Lower leg skin (tissue), 4 donors: ENCODE measurements at regions not wholly inside any gene's neighbourhood (a gene's known extent, or its start where the extent isn't known, plus 50 kb on each side); places are given as distances from the start of the nearest gene placed in this dataset.

Source experiments
- DNase-seq, 2 donors: peaks; one replicate each; pipeline ENCODE4 v3.0.0-alpha.2; 2019; ENCODE audit warnings: low spot score in 2 of 2
- H3K4me3 ChIP-seq: fragments of 200-600 bp; sonication (generic); 2 replicates; pipeline ENCODE4 v1.5.1; 2017; ENCODE audit warnings: mild to moderate bottlenecking, low read depth; ENCODE audit not compliant: poor library complexity, severe bottlenecking
- POLR2A ChIP-seq, 2 donors: fragments of 450-650 bp; IDR thresholded peaks; one replicate each; pipeline ENCODE4 v1.6.1; 2016 to 2017; ENCODE audit warnings: antibody characterized with exemption in 2 of 2, mild to moderate bottlenecking in 1 of 2, moderate library complexity in 1 of 2
- WGBS, 2 donors: methylation state at CpG; one replicate each; pipeline ENCODE4 v1.1.5; 2018; 5-methylcytosine and 5-hydroxymethylcytosine counted together
- intact Hi-C: fragments of 100-400 bp; cut with DNase I; formaldehyde crosslinking; loops from one replicate; pipeline ENCODE4 v1.15.0; 2023; ENCODE audit warnings: low total_unique reads
- TF ChIP-seq, protein P1 (sequence below), 3 donors: fragments of 450-650 bp; IDR thresholded peaks; one replicate each; pipeline ENCODE4 v1.5.1; 2016; ENCODE audit warnings: antibody characterized with exemption in 3 of 3, mild to moderate bottlenecking in 3 of 3, moderate library complexity in 2 of 3

DNA sequence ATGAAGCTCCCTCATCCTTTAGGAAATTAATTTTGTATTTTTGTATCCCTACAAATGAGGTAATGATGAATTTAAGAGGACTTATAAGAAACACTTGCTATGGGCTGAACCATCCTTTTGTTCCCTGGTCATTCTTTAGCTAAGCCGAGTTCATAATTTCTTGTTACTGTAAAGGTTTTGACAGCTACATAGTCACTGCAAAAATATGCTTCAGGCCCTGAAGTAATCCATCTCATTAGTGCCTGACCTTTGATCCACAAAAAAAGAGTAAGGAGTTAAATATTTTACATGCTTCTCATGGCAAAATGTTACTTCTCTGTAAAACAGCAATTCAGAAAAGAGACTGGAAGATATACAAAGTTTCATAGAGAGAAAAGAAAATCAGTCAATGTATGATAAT, 290.6 kb upstream of the SLIT2 start:
- intact Hi-C loops = no loop called here
- no peak for DNase-seq
- WGBS, 2 donors = 33 to 60% methylated on average over 1 of the region's 1 CpG
- H3K4me3 ChIP-seq = no peak overlapping the region
- TF ChIP-seq, protein P1, sequence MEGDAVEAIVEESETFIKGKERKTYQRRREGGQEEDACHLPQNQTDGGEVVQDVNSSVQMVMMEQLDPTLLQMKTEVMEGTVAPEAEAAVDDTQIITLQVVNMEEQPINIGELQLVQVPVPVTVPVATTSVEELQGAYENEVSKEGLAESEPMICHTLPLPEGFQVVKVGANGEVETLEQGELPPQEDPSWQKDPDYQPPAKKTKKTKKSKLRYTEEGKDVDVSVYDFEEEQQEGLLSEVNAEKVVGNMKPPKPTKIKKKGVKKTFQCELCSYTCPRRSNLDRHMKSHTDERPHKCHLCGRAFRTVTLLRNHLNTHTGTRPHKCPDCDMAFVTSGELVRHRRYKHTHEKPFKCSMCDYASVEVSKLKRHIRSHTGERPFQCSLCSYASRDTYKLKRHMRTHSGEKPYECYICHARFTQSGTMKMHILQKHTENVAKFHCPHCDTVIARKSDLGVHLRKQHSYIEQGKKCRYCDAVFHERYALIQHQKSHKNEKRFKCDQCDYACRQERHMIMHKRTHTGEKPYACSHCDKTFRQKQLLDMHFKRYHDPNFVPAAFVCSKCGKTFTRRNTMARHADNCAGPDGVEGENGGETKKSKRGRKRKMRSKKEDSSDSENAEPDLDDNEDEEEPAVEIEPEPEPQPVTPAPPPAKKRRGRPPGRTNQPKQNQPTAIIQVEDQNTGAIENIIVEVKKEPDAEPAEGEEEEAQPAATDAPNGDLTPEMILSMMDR (IDR thresholded peaks at IDR 0.05) = no peak
- no peak for TF ChIP-seq POLR2A (IDR thresholded peaks at IDR 0.05)

DNA sequence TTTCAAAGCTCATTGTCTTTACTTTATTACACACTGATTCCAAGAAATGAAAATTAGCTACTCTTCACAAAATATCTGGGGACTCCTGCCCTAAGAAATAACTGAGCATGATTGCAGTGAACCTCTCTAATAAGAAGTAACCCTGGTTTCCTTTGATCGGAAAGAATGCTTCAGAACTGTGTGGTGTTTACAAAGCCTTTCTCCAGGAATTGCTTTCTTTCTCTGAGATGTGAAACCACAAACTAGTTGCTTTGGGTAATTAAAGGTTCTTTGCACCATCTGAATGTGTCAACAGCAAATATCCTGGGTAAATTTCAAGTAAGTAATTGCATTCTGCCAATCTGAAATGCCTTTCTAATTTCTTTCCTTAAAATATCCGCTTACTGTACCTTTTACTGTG, 292.9 kb upstream of the SLIT2 start:
- H3K4me3 ChIP-seq = no peak overlapping the region
- TF ChIP-seq, protein P1 (IDR thresholded peaks at IDR 0.05) = no peak
- no peak for TF ChIP-seq POLR2A (IDR thresholded peaks at IDR 0.05)
- 54 to 82% methylated on average over 2 of the region's 2 CpGs for WGBS, 2 donors
- intact Hi-C loops = no loop called here
- no peak for DNase-seq

DNA sequence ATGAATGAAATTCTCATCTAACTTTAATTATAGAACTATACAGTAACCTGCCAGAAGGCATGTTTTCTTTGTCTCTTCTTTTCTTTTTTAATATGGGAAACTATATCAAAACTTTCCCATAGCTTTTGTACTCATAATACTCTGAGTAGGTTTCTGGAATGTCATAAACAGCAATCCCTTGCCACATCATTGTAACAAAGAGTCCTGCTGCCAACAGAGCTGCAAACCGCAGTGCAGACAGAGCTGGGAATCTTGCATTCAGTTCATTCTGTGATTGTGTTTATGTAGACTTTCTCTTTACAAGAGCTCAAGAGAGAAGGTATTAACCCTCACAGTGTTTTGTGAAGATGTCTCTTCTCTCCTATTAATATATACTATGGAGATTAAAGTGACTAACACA, 304.4 kb upstream of the SLIT2 start:
- DNase-seq = no peak
- TF ChIP-seq, protein P1 (IDR thresholded peaks at IDR 0.05) = no peak
- no peak for TF ChIP-seq POLR2A (IDR thresholded peaks at IDR 0.05)
- H3K4me3 ChIP-seq = no peak overlapping the region
- intact Hi-C loops = no loop called here
- 64 to 66% methylated on average over 1 of the region's 1 CpG for WGBS, 2 donors

DNA sequence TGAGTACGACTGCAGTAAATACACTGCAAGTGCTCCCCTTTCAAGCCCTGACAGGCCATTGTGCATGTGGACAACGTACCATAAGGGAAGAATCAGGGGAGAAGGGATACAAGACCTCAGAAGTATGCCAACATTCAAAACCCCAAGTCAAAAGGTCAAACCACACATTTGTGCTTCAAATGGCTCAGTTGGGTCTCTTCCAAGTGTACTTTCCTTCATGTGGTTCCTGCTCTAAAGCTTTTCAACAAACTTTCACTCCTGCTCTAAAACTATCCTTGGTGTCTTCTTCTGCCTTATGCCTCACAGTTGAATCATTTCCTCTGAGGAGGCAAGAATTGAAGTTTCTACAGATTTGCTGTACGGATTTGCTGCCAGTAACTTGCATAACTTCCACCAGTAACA, 305.7 kb upstream of the SLIT2 start:
- TF ChIP-seq POLR2A (IDR thresholded peaks at IDR 0.05) = no peak
- TF ChIP-seq, protein P1 (IDR thresholded peaks at IDR 0.05) = no peak
- DNase-seq = no peak
- WGBS, 2 donors = 53 to 58% methylated on average over 3 of the region's 3 CpGs
- intact Hi-C loops = no loop called here
- no peak overlapping the region for H3K4me3 ChIP-seq

DNA sequence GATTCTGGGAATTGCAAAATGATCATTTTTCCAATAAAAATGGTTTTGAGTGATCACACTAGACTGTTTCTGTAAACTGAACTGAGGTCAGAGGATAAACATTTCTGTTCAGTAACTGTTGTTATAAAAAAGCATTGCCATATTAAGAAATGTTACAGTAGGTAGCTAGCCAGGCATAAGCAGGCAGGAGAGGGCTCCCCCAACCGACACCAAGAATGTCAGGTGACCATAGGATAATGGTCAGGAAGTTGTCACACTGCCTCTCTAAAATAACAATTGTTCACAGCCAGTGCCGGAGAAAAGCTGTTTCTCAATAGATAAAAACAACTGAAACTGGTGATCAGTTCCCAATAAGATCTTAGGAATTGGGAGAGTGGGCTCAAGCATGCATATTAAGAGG, 306.2 kb upstream of the SLIT2 start:
- WGBS, 2 donors = 74 to 79% methylated on average over 2 of the region's 2 CpGs
- no peak overlapping the region for H3K4me3 ChIP-seq
- DNase-seq = no peak
- TF ChIP-seq, protein P1 (IDR thresholded peaks at IDR 0.05) = no peak
- no peak for TF ChIP-seq POLR2A (IDR thresholded peaks at IDR 0.05)
- intact Hi-C loops = no loop called here

DNA sequence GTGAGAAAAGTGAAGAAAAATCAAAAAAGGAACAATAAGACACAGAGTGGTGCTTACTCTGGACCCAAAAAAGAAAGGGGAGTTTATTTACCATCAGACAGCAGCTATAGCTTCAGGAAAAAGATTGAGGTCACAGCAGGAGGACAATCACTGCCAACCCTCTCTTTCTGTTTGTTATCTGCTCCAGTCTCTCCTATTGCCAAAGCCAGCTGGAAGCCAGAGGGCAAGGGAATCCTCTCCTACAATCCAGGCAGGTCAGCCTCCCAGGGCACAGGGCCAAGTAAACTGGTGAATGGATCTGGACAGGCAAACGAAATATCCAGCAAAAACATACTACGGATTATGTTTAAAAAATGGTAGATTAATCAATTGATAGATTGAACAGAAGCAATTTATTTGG, 306.9 kb upstream of the SLIT2 start:
- TF ChIP-seq, protein P1 (IDR thresholded peaks at IDR 0.05) = no peak
- no peak for TF ChIP-seq POLR2A (IDR thresholded peaks at IDR 0.05)
- intact Hi-C loops = no loop called here
- H3K4me3 ChIP-seq = no peak overlapping the region
- no peak for DNase-seq
- WGBS, 2 donors = 71 to 77% methylated on average over 2 of the region's 2 CpGs
